WTC11 (cell line): ENCODE measurements at regions not wholly inside any gene's neighbourhood (a gene's known extent, or its start where the extent isn't known, plus 50 kb on each side); places are given as distances from the start of the nearest gene placed in this dataset.

ENCODE experiments used
- ATAC-seq: fragments of 200-7000 bp; cut with Tn5 transposase; 2 replicates; pipeline ENCODE4 v1.10.0; 2021; ENCODE audit warnings: mild to moderate bottlenecking, moderate library complexity
- CTCF ChIA-PET: fragments of 300-600 bp; sonication (Branson Sonifier 250); formaldehyde crosslinking; loops from one replicate; lab custom pipeline; 2021; ENCODE audit warnings: antibody characterized with exemption; lab: Charles Lee
- POLR2A ChIA-PET: fragments of 350-600 bp; sonication (Branson Sonifier 250); formaldehyde crosslinking; loops from one replicate; lab custom pipeline; 2021; ENCODE audit warnings: antibody characterized with exemption; lab: Charles Lee
- DNase-seq: peaks from one replicate; pipeline ENCODE4 v3.0.0; 2021; ENCODE audit warnings: low spot score
- H3K27ac Mint-ChIP-seq: 2 replicates; pipeline ENCODE4 v1.8.0; 2021; ENCODE audit warnings: mixed read lengths
- H3K27me3 Mint-ChIP-seq: 2 replicates; pipeline ENCODE4 v1.8.0; 2021; ENCODE audit warnings: low read depth, mild to moderate bottlenecking, moderate library complexity, mixed read lengths
- H3K36me3 Mint-ChIP-seq: 2 replicates; pipeline ENCODE4 v1.8.0; 2021; ENCODE audit warnings: mixed read lengths
- H3K4me1 Mint-ChIP-seq: 2 replicates; pipeline ENCODE4 v1.8.0; 2022; ENCODE audit warnings: mixed read lengths
- H3K4me3 Mint-ChIP-seq: 2 replicates; pipeline ENCODE4 v1.8.0; 2021; ENCODE audit warnings: mild to moderate bottlenecking, moderate library complexity, mixed read lengths
- H3K9me3 Mint-ChIP-seq: 2 replicates; pipeline ENCODE4 v1.8.0; 2021; ENCODE audit warnings: mixed read lengths
- AR ChIP-seq: fragments of 250-450 bp; sonication (Bioruptor Pico); IDR thresholded peaks from 2 replicates; pipeline ENCODE4 v1.9.0; 2021; ENCODE audit warnings: mild to moderate bottlenecking
- CREB1 ChIP-seq: sonication (generic); formaldehyde crosslinking; IDR thresholded peaks from 2 replicates; pipeline ENCODE4 v1.8.0; 2023; ENCODE audit warnings: mild to moderate bottlenecking, missing genetic modification reagents
- ELF4 ChIP-seq: sonication (generic); formaldehyde crosslinking; IDR thresholded peaks from 2 replicates; pipeline ENCODE4 v1.8.1; 2022; ENCODE audit warnings: low read depth, mild to moderate bottlenecking, moderate library complexity, missing genetic modification reagents
- FOXK1 ChIP-seq: sonication (generic); formaldehyde crosslinking; IDR thresholded peaks from 2 replicates; pipeline ENCODE4 v1.8.0; 2022; ENCODE audit warnings: mild to moderate bottlenecking, moderate library complexity, missing genetic modification reagents
- FOXP1 ChIP-seq: sonication (generic); formaldehyde crosslinking; IDR thresholded peaks from 2 replicates; pipeline ENCODE4 v1.8.0; 2022; ENCODE audit warnings: missing genetic modification reagents, mild to moderate bottlenecking, moderate library complexity, borderline replicate concordance
- GABPB1 ChIP-seq: sonication (generic); formaldehyde crosslinking; IDR thresholded peaks from 2 replicates; pipeline ENCODE4 v1.8.1; 2023; ENCODE audit warnings: mild to moderate bottlenecking, missing genetic modification reagents
- HMGXB4 ChIP-seq: sonication (generic); formaldehyde crosslinking; IDR thresholded peaks from 2 replicates; pipeline ENCODE4 v1.8.1; 2023; ENCODE audit warnings: mild to moderate bottlenecking, moderate library complexity, missing genetic modification reagents
- PRRX2 ChIP-seq: fragments of 250-450 bp; sonication (Bioruptor Pico); IDR thresholded peaks from 2 replicates; pipeline ENCODE4 v1.8.0; 2021; ENCODE audit warnings: mild to moderate bottlenecking
- RORB ChIP-seq: fragments of 250-450 bp; sonication (Bioruptor Pico); IDR thresholded peaks from 2 replicates; pipeline ENCODE4 v1.9.0; 2021; ENCODE audit warnings: mild to moderate bottlenecking
- SMAD3 ChIP-seq: sonication (generic); formaldehyde crosslinking; IDR thresholded peaks from 2 replicates; pipeline ENCODE4 v1.8.0; 2022; ENCODE audit warnings: missing genetic modification reagents, mild to moderate bottlenecking, borderline replicate concordance
- SOX15 ChIP-seq: fragments of 250-450 bp; sonication (Bioruptor Pico); IDR thresholded peaks from 2 replicates; pipeline ENCODE4 v1.9.0; 2021; ENCODE audit warnings: mild to moderate bottlenecking
- ZBTB21 ChIP-seq: sonication (generic); formaldehyde crosslinking; IDR thresholded peaks from 2 replicates; pipeline ENCODE4 v1.8.1; 2023; ENCODE audit warnings: mild to moderate bottlenecking, missing genetic modification reagents, borderline replicate concordance
- ZNF232 ChIP-seq: sonication (generic); formaldehyde crosslinking; IDR thresholded peaks from 2 replicates; pipeline ENCODE4 v1.8.0; 2022; ENCODE audit warnings: mild to moderate bottlenecking, missing genetic modification reagents
- ZNF671 ChIP-seq: fragments of 250-450 bp; sonication (Bioruptor Pico); IDR thresholded peaks from 2 replicates; pipeline ENCODE4 v1.8.0; 2021; ENCODE audit warnings: mild to moderate bottlenecking
- ZSCAN18 ChIP-seq: fragments of 250-450 bp; sonication (Bioruptor Pico); IDR thresholded peaks from 2 replicates; pipeline ENCODE4 v2.1.2; 2022; ENCODE audit warnings: mild to moderate bottlenecking, moderate library complexity
- TF ChIP-seq, protein P1 (sequence below): fragments of 250-450 bp; sonication (Bioruptor Pico); IDR thresholded peaks from 2 replicates; pipeline ENCODE4 v1.9.0; 2021; ENCODE audit warnings: mild to moderate bottlenecking, borderline replicate concordance
- TF ChIP-seq, protein P2 (sequence below): sonication (generic); formaldehyde crosslinking; conservative IDR thresholded peaks from 2 replicates; pipeline ENCODE4 v1.8.1; 2022; ENCODE audit warnings: mild to moderate bottlenecking, missing genetic modification reagents
- TF ChIP-seq, protein P3 (sequence below): sonication (generic); formaldehyde crosslinking; IDR thresholded peaks from 2 replicates; pipeline ENCODE4 v1.8.1; 2022; ENCODE audit warnings: low read depth, mild to moderate bottlenecking, moderate library complexity, missing genetic modification reagents, borderline replicate concordance

DNA sequence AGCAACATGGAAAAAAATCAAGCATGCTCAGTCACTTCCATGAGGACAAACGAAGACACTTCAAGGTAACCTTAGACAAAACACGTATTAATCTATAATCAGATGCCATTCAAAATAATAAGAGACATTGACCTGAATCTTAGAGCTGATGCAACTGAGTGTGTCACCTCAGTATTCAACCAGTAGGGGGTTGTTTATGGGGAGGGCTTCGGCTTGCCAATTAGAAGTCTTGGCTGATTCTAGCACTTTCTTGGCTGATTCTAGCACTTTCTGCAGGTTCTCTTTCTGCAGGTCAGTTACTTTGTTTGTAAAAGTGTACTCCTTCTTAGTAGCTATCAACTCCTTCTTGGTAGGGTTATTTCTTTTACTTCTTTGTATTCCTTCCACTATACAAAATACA is 317.6 kb downstream of the ENC1 start:
- 0 out of 2 replicates have a peak, but pooled peaks cover 3% of the 10 kb centered on the region for H3K9me3 Mint-ChIP-seq
- no peak for DNase-seq
- TF ChIP-seq, protein P1, sequence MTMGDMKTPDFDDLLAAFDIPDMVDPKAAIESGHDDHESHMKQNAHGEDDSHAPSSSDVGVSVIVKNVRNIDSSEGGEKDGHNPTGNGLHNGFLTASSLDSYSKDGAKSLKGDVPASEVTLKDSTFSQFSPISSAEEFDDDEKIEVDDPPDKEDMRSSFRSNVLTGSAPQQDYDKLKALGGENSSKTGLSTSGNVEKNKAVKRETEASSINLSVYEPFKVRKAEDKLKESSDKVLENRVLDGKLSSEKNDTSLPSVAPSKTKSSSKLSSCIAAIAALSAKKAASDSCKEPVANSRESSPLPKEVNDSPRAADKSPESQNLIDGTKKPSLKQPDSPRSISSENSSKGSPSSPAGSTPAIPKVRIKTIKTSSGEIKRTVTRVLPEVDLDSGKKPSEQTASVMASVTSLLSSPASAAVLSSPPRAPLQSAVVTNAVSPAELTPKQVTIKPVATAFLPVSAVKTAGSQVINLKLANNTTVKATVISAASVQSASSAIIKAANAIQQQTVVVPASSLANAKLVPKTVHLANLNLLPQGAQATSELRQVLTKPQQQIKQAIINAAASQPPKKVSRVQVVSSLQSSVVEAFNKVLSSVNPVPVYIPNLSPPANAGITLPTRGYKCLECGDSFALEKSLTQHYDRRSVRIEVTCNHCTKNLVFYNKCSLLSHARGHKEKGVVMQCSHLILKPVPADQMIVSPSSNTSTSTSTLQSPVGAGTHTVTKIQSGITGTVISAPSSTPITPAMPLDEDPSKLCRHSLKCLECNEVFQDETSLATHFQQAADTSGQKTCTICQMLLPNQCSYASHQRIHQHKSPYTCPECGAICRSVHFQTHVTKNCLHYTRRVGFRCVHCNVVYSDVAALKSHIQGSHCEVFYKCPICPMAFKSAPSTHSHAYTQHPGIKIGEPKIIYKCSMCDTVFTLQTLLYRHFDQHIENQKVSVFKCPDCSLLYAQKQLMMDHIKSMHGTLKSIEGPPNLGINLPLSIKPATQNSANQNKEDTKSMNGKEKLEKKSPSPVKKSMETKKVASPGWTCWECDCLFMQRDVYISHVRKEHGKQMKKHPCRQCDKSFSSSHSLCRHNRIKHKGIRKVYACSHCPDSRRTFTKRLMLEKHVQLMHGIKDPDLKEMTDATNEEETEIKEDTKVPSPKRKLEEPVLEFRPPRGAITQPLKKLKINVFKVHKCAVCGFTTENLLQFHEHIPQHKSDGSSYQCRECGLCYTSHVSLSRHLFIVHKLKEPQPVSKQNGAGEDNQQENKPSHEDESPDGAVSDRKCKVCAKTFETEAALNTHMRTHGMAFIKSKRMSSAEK (CRISPR knock-in tag), result no peak
- no peak for TF ChIP-seq CREB1 (CRISPR knock-in tag)
- TF ChIP-seq ZBTB21 (CRISPR knock-in tag), result no peak
- TF ChIP-seq HMGXB4 (CRISPR knock-in tag), result no peak
- TF ChIP-seq ELF4 (CRISPR knock-in tag), result no peak
- no peak for TF ChIP-seq SMAD3 (CRISPR knock-in tag)
- TF ChIP-seq, protein P2, sequence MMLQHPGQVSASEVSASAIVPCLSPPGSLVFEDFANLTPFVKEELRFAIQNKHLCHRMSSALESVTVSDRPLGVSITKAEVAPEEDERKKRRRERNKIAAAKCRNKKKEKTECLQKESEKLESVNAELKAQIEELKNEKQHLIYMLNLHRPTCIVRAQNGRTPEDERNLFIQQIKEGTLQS, result no peak
- TF ChIP-seq, protein P3, sequence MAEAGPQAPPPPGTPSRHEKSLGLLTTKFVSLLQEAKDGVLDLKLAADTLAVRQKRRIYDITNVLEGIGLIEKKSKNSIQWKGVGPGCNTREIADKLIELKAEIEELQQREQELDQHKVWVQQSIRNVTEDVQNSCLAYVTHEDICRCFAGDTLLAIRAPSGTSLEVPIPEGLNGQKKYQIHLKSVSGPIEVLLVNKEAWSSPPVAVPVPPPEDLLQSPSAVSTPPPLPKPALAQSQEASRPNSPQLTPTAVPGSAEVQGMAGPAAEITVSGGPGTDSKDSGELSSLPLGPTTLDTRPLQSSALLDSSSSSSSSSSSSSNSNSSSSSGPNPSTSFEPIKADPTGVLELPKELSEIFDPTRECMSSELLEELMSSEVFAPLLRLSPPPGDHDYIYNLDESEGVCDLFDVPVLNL, result no peak
- TF ChIP-seq FOXP1 (CRISPR knock-in tag), result no peak
- no peak for TF ChIP-seq ZNF671
- no peak for TF ChIP-seq FOXK1 (CRISPR knock-in tag)
- TF ChIP-seq AR (CRISPR knock-in tag), result no peak
- TF ChIP-seq SOX15 (CRISPR knock-in tag), result no peak
- no peak for TF ChIP-seq ZNF232 (CRISPR knock-in tag)
- TF ChIP-seq ZSCAN18 (CRISPR knock-in tag), result no peak
- no peak for TF ChIP-seq RORB (CRISPR knock-in tag)
- TF ChIP-seq GABPB1 (CRISPR knock-in tag), result no peak
- TF ChIP-seq PRRX2 (CRISPR knock-in tag), result no peak
- TF ChIP-seq, all 79 proteins: peak for 0
- Mint-ChIP-seq H3K36me3 (no peaks in the 10 kb centered on the region), H3K27me3 (no peaks in the 10 kb centered on the region), H3K27ac (no peak overlapping the region), H3K4me1 (peaks cover 8% of the 10 kb centered on the region), H3K4me3 (no peak overlapping the region)
- POLR2A ChIA-PET, result no interaction called here
- ATAC-seq, result no peak
- CTCF ChIA-PET, result no interaction called here
